ENCODE measurements at regions not wholly inside any gene's neighbourhood (a gene's known extent, or its start where the extent isn't known, plus 50 kb on each side); places are given as distances from the start of the nearest gene placed in this dataset.

GRCh38 chr10:44805466-44806210 is 105.5 kb upstream of the TMEM72 start:
- ChIA-PET POLR2A (no interaction called here), CTCF (no interaction called here)
- Histone ChIP-seq H3K27me3 (replicated peaks in 1 of 2; ENCODE audit: control insufficient read depth in 2 of 2, extremely low read depth in 1 of 2, insufficient read depth in 2 of 2, low read length in 1 of 2) (peaks cover 0 to 7% of the 10 kb centered on the region in 2 experiments), H3K9me3 (no peaks in the 10 kb centered on the region), H3K4me3 (ENCODE audit: control insufficient read depth in 1 of 2, extremely low read depth in 1 of 2, low read length in 1 of 2) (no peak overlapping the region), H3K36me3 (ENCODE audit: control insufficient read depth in 2 of 2, extremely low read depth in 1 of 2, insufficient read depth in 1 of 2, low read length in 1 of 2) (no peaks in the 10 kb centered on the region), H3K27ac (ENCODE audit: low read length) (no peak overlapping the region), H3K4me1 (ENCODE audit: control insufficient read depth in 1 of 2, extremely low read depth in 1 of 2, insufficient read depth in 2 of 2, low read length in 2 of 2) (no peaks in the 10 kb centered on the region)
- no peaks in the 10 kb centered on the region for H3K9me3 Mint-ChIP-seq
- no peaks in the 10 kb centered on the region for H3K4me1 Mint-ChIP-seq
- no peak overlapping the region for H3K27ac Mint-ChIP-seq
- no peaks in the 10 kb centered on the region for H3K36me3 Mint-ChIP-seq
- WGBS (ENCODE audit: insufficient coverage), result 77% methylated on average over 5 of the region's 6 CpGs
- DNase-seq, result no peak
- peaks cover 16 to 23% of the 10 kb centered on the region in 2 donors for H3K27me3 Mint-ChIP-seq
- no peak for ATAC-seq (replicated peaks in 1 of 4)
- no peak overlapping the region for H3K4me3 Mint-ChIP-seq

- H3K27ac ChIP-seq (ENCODE audit: low read length), result no peak overlapping the region
- no peaks in the 10 kb centered on the region for H3K36me3 ChIP-seq (ENCODE audit: control insufficient read depth in 2 of 2, extremely low read depth in 1 of 2, insufficient read depth in 1 of 2, low read length in 1 of 2)
- H3K27me3 ChIP-seq (replicated peaks in 1 of 2; ENCODE audit: control insufficient read depth in 2 of 2, extremely low read depth in 1 of 2, insufficient read depth in 2 of 2, low read length in 1 of 2), result peaks cover 0 to 6% of the 10 kb centered on the region in 2 experiments
- DNase-seq, result no peak
- H3K9me3 ChIP-seq, result no peaks in the 10 kb centered on the region
- no peak for ATAC-seq (replicated peaks in 1 of 4)
- no peaks in the 10 kb centered on the region for H3K4me1 ChIP-seq (ENCODE audit: control insufficient read depth in 1 of 2, extremely low read depth in 1 of 2, insufficient read depth in 2 of 2, low read length in 2 of 2)
- Mint-ChIP-seq H3K27ac (no peak overlapping the region), H3K4me3 (no peak overlapping the region), H3K27me3 (peaks cover 16 to 23% of the 10 kb centered on the region in 2 donors), H3K36me3 (no peaks in the 10 kb centered on the region), H3K4me1 (no peaks in the 10 kb centered on the region), H3K9me3 (no peaks in the 10 kb centered on the region)
- WGBS (ENCODE audit: insufficient coverage), result 53% methylated on average over 3 of the region's 3 CpGs
- no peak overlapping the region for H3K4me3 ChIP-seq (ENCODE audit: control insufficient read depth in 1 of 2, extremely low read depth in 1 of 2, low read length in 1 of 2)
- POLR2A ChIA-PET, result no interaction called here
- CTCF ChIA-PET, result no interaction called here
These were observed 104.2 kb upstream of the TMEM72 start for GRCh38 chr10:44806950-44807349.

- Histone ChIP-seq H3K36me3 (ENCODE audit: control insufficient read depth in 2 of 2, extremely low read depth in 1 of 2, insufficient read depth in 1 of 2, low read length in 1 of 2) (no peaks in the 10 kb centered on the region), H3K4me3 (ENCODE audit: control insufficient read depth in 1 of 2, extremely low read depth in 1 of 2, low read length in 1 of 2) (no peak overlapping the region), H3K27ac (ENCODE audit: low read length) (no peak overlapping the region), H3K27me3 (replicated peaks in 1 of 2; ENCODE audit: control insufficient read depth in 2 of 2, extremely low read depth in 1 of 2, insufficient read depth in 2 of 2, low read length in 1 of 2) (peaks cover 0 to 4% of the 10 kb centered on the region in 2 experiments), H3K4me1 (ENCODE audit: control insufficient read depth in 1 of 2, extremely low read depth in 1 of 2, insufficient read depth in 2 of 2, low read length in 2 of 2) (no peaks in the 10 kb centered on the region), H3K9me3 (no peaks in the 10 kb centered on the region)
- CTCF ChIA-PET, result no interaction called here
- H3K4me1 Mint-ChIP-seq, result no peaks in the 10 kb centered on the region
- DNase-seq, result no peak
- peaks cover 16 to 21% of the 10 kb centered on the region in 2 donors for H3K27me3 Mint-ChIP-seq
- H3K4me3 Mint-ChIP-seq, result no peak overlapping the region
- H3K27ac Mint-ChIP-seq, result no peak overlapping the region
- H3K36me3 Mint-ChIP-seq, result no peaks in the 10 kb centered on the region
- H3K9me3 Mint-ChIP-seq, result no peaks in the 10 kb centered on the region
- no peak for ATAC-seq (replicated peaks in 1 of 4)
- POLR2A ChIA-PET, result no interaction called here
These were observed 103.7 kb upstream of the TMEM72 start for GRCh38 chr10:44807451-44807850.

- H3K27me3 Mint-ChIP-seq, result peaks cover 10 to 17% of the 10 kb centered on the region in 2 donors
- H3K36me3 Mint-ChIP-seq, result no peaks in the 10 kb centered on the region
- ChIA-PET POLR2A (no interaction called here), CTCF (no interaction called here)
- Histone ChIP-seq H3K9me3 (no peaks in the 10 kb centered on the region), H3K27ac (ENCODE audit: low read length) (no peak overlapping the region), H3K4me1 (ENCODE audit: control insufficient read depth in 1 of 2, extremely low read depth in 1 of 2, insufficient read depth in 2 of 2, low read length in 2 of 2) (no peaks in the 10 kb centered on the region), H3K27me3 (replicated peaks in 1 of 2; ENCODE audit: control insufficient read depth in 2 of 2, extremely low read depth in 1 of 2, insufficient read depth in 2 of 2, low read length in 1 of 2) (no peaks in the 10 kb centered on the region), H3K36me3 (ENCODE audit: control insufficient read depth in 2 of 2, extremely low read depth in 1 of 2, insufficient read depth in 1 of 2, low read length in 1 of 2) (no peaks in the 10 kb centered on the region), H3K4me3 (ENCODE audit: control insufficient read depth in 1 of 2, extremely low read depth in 1 of 2, low read length in 1 of 2) (no peak overlapping the region)
- no peak for ATAC-seq (replicated peaks in 1 of 4)
- H3K9me3 Mint-ChIP-seq, result peaks cover 0 to 5% (median 5%) of the 10 kb centered on the region in 3 donors
- no peak for DNase-seq
- no peaks in the 10 kb centered on the region for H3K4me1 Mint-ChIP-seq
- H3K27ac Mint-ChIP-seq, result no peak overlapping the region
- no peak overlapping the region for H3K4me3 Mint-ChIP-seq
These were observed 101.5 kb upstream of the TMEM72 start for GRCh38 chr10:44809647-44810046.

- DNase-seq (no peak), ATAC-seq (replicated peaks in 1 of 4) (no peak)
- Mint-ChIP-seq H3K27ac (no peak overlapping the region), H3K27me3 (peaks cover 3 to 5% of the 10 kb centered on the region in 2 donors), H3K9me3 (peaks cover 0 to 5% (median 5%) of the 10 kb centered on the region in 3 donors), H3K4me3 (no peak overlapping the region), H3K36me3 (no peaks in the 10 kb centered on the region), H3K4me1 (no peaks in the 10 kb centered on the region)
- Histone ChIP-seq H3K4me1 (ENCODE audit: control insufficient read depth in 1 of 2, extremely low read depth in 1 of 2, insufficient read depth in 2 of 2, low read length in 2 of 2) (no peaks in the 10 kb centered on the region), H3K4me3 (ENCODE audit: control insufficient read depth in 1 of 2, extremely low read depth in 1 of 2, low read length in 1 of 2) (no peak overlapping the region), H3K36me3 (ENCODE audit: control insufficient read depth in 2 of 2, extremely low read depth in 1 of 2, insufficient read depth in 1 of 2, low read length in 1 of 2) (no peaks in the 10 kb centered on the region), H3K9me3 (no peaks in the 10 kb centered on the region), H3K27me3 (replicated peaks in 1 of 2; ENCODE audit: control insufficient read depth in 2 of 2, extremely low read depth in 1 of 2, insufficient read depth in 2 of 2, low read length in 1 of 2) (no peaks in the 10 kb centered on the region), H3K27ac (ENCODE audit: low read length) (no peak overlapping the region)
- ChIA-PET POLR2A (no interaction called here), CTCF (no interaction called here)
- WGBS (ENCODE audit: insufficient coverage), result 44% methylated on average over 3 of the region's 3 CpGs
These were observed 100.1 kb upstream of the TMEM72 start for GRCh38 chr10:44811072-44811471.

GRCh38 chr10:44813201-44813600 is 97.9 kb upstream of the TMEM72 start:
- no peak overlapping the region for H3K27ac Mint-ChIP-seq

GRCh38 chr10:44814929-44815328 is 96.2 kb upstream of the TMEM72 start:
- ATAC-seq (replicated peaks in 1 of 4), result no peak
- ChIA-PET POLR2A (no interaction called here), CTCF (no interaction called here)
- Histone ChIP-seq H3K36me3 (ENCODE audit: control insufficient read depth in 2 of 2, extremely low read depth in 1 of 2, insufficient read depth in 1 of 2, low read length in 1 of 2) (no peaks in the 10 kb centered on the region), H3K27me3 (replicated peaks in 1 of 2; ENCODE audit: control insufficient read depth in 2 of 2, extremely low read depth in 1 of 2, insufficient read depth in 2 of 2, low read length in 1 of 2) (peaks cover 0 to 14% of the 10 kb centered on the region in 2 experiments), H3K4me1 (ENCODE audit: control insufficient read depth in 1 of 2, extremely low read depth in 1 of 2, insufficient read depth in 2 of 2, low read length in 2 of 2) (no peaks in the 10 kb centered on the region), H3K27ac (ENCODE audit: low read length) (no peak overlapping the region), H3K4me3 (ENCODE audit: control insufficient read depth in 1 of 2, extremely low read depth in 1 of 2, low read length in 1 of 2) (no peak overlapping the region), H3K9me3 (no peaks in the 10 kb centered on the region)
- peaks cover 0 to 5% (median 5%) of the 10 kb centered on the region in 3 donors for H3K9me3 Mint-ChIP-seq
- H3K27me3 Mint-ChIP-seq, result peaks cover 10 to 14% of the 10 kb centered on the region in 2 donors
- no peak for DNase-seq
- H3K27ac Mint-ChIP-seq, result no peak overlapping the region
- no peaks in the 10 kb centered on the region for H3K4me1 Mint-ChIP-seq
- WGBS (ENCODE audit: insufficient coverage), result no CpG with 5 or more reads among the region's 2 CpGs
- no peaks in the 10 kb centered on the region for H3K36me3 Mint-ChIP-seq
- no peak overlapping the region for H3K4me3 Mint-ChIP-seq

More at GRCh38 chr10:44813201-44813600, 97.9 kb upstream of the TMEM72 start:
- Histone ChIP-seq H3K27me3 (replicated peaks in 1 of 2; ENCODE audit: control insufficient read depth in 2 of 2, extremely low read depth in 1 of 2, insufficient read depth in 2 of 2, low read length in 1 of 2) (peaks cover 0 to 6% of the 10 kb centered on the region in 2 experiments), H3K4me3 (ENCODE audit: control insufficient read depth in 1 of 2, extremely low read depth in 1 of 2, low read length in 1 of 2) (no peak overlapping the region), H3K4me1 (ENCODE audit: control insufficient read depth in 1 of 2, extremely low read depth in 1 of 2, insufficient read depth in 2 of 2, low read length in 2 of 2) (no peaks in the 10 kb centered on the region), H3K36me3 (ENCODE audit: control insufficient read depth in 2 of 2, extremely low read depth in 1 of 2, insufficient read depth in 1 of 2, low read length in 1 of 2) (no peaks in the 10 kb centered on the region), H3K27ac (ENCODE audit: low read length) (no peak overlapping the region), H3K9me3 (no peaks in the 10 kb centered on the region)
- Mint-ChIP-seq H3K36me3 (no peaks in the 10 kb centered on the region), H3K4me3 (no peak overlapping the region), H3K27me3 (peaks cover 7 to 10% of the 10 kb centered on the region in 2 donors), H3K9me3 (peaks cover 0 to 5% (median 5%) of the 10 kb centered on the region in 3 donors), H3K4me1 (no peaks in the 10 kb centered on the region)
- POLR2A ChIA-PET, result no interaction called here
- ATAC-seq (replicated peaks in 1 of 4) (no peak), DNase-seq (no peak)
- CTCF ChIA-PET, result no interaction called here
- WGBS (ENCODE audit: insufficient coverage), result no CpG with 5 or more reads among the region's 3 CpGs
